Uterus (tissue), 3 donors: ENCODE measurements at regions not wholly inside any gene's neighbourhood (a gene's known extent, or its start where the extent isn't known, plus 50 kb on each side); places are given as distances from the start of the nearest gene placed in this dataset.

Source experiments
- DNase-seq, 2 donors: peaks; one replicate each; pipeline ENCODE4 v3.0.0-alpha.2; 2019 to 2020
- H3K27ac ChIP-seq, 2 donors: fragments of 200-600 bp; sonication (generic); 1 replicate in 1 of 2; 2 replicates in 1 of 2; pipeline ENCODE4 v1.5.1; 2016 to 2018
- H3K27me3 ChIP-seq, 2 donors: fragments of 200-600 bp; sonication (generic); one replicate each; pipeline ENCODE4 v1.5.1; 2018 to 2019; ENCODE audit warnings: control low read depth in 1 of 2
- H3K36me3 ChIP-seq, 2 donors: fragments of 200-600 bp; sonication (generic); one replicate each; pipeline ENCODE4 v1.5.1; 2019; ENCODE audit warnings: control low read depth in 1 of 2
- H3K4me1 ChIP-seq, 2 donors: fragments of 200-600 bp; sonication (generic); one replicate each; pipeline ENCODE4 v1.5.1; 2018 to 2019; ENCODE audit warnings: control low read depth in 1 of 2
- H3K4me3 ChIP-seq, 2 donors: fragments of 200-600 bp; sonication (generic); 1 replicate in 1 of 2; 2 replicates in 1 of 2; pipeline ENCODE4 v1.5.1; 2018 to 2019; ENCODE audit warnings: mild to moderate bottlenecking in 1 of 2
- H3K9me3 ChIP-seq, 2 donors: fragments of 200-600 bp; sonication (generic); one replicate each; pipeline ENCODE4 v1.5.1; 2019; ENCODE audit warnings: control low read depth in 1 of 2
- POLR2A ChIP-seq, 2 donors: fragments of 450-650 bp; IDR thresholded peaks; one replicate each; pipeline ENCODE4 v1.6.1; 2016; ENCODE audit warnings: antibody characterized with exemption in 2 of 2, mild to moderate bottlenecking in 1 of 2, moderate library complexity in 1 of 2
- intact Hi-C: fragments of 100-400 bp; cut with DNase I; formaldehyde crosslinking; loops from one replicate; pipeline ENCODE4 v1.15.1; 2023; ENCODE audit warnings: low total_unique reads
- TF ChIP-seq, protein P1 (sequence below), 4 experiments: fragments of 200-600 bp in 2 of 4; fragments of 450-650 bp in 2 of 4; sonication (generic) in 2 of 4; IDR thresholded peaks; one replicate each; pipeline ENCODE4 v1.5.1; 2016 to 2019; ENCODE audit warnings: antibody characterized with exemption in 4 of 4, mild to moderate bottlenecking in 2 of 4, moderate library complexity in 1 of 4
- donor health status: DM: yes; HTN: yes; CAD: no.

- Histone ChIP-seq H3K27me3 (no peaks in the 10 kb centered on the region), H3K27ac (no peak overlapping the region), H3K36me3 (no peaks in the 10 kb centered on the region), H3K4me1 (no peaks in the 10 kb centered on the region), H3K4me3 (no peak overlapping the region), H3K9me3 (no peaks in the 10 kb centered on the region)
- intact Hi-C loops = no loop called here
- TF ChIP-seq, protein P1, sequence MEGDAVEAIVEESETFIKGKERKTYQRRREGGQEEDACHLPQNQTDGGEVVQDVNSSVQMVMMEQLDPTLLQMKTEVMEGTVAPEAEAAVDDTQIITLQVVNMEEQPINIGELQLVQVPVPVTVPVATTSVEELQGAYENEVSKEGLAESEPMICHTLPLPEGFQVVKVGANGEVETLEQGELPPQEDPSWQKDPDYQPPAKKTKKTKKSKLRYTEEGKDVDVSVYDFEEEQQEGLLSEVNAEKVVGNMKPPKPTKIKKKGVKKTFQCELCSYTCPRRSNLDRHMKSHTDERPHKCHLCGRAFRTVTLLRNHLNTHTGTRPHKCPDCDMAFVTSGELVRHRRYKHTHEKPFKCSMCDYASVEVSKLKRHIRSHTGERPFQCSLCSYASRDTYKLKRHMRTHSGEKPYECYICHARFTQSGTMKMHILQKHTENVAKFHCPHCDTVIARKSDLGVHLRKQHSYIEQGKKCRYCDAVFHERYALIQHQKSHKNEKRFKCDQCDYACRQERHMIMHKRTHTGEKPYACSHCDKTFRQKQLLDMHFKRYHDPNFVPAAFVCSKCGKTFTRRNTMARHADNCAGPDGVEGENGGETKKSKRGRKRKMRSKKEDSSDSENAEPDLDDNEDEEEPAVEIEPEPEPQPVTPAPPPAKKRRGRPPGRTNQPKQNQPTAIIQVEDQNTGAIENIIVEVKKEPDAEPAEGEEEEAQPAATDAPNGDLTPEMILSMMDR (IDR thresholded peaks at IDR 0.05) = no peak
- TF ChIP-seq POLR2A (IDR thresholded peaks at IDR 0.05) = no peak
- no peak for DNase-seq
Observed at GRCh38 chr10:124300735-124301134, 118.0 kb downstream of the OAT start.

DNA sequence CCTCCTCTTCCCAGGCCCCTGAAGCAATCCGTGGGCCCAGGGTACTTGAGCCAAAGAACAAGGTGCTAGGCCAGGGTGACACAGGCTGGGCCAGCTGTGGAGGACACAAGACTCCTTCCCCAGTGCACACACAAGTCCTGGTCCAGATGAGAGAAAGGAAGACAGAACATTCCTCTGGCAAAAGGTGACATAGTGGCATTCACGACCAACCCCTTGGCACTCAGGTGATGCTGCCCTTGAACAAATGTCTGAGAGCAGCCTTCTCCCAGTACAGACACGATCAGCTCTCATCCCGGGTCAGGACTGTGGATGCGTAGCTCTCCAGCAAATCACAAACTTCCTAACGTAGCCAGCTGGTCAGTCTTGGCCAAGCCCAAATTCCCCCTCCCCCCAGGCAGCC is 118.5 kb downstream of the OAT start:
- Histone ChIP-seq H3K36me3 (no peaks in the 10 kb centered on the region), H3K4me1 (no peaks in the 10 kb centered on the region), H3K9me3 (no peaks in the 10 kb centered on the region), H3K27me3 (no peaks in the 10 kb centered on the region), H3K4me3 (no peak overlapping the region), H3K27ac (no peak overlapping the region)
- TF ChIP-seq POLR2A (IDR thresholded peaks at IDR 0.05) = no peak
- TF ChIP-seq, protein P1 (IDR thresholded peaks at IDR 0.05) = no peak
- intact Hi-C loops = no loop called here
- no peak for DNase-seq

DNA sequence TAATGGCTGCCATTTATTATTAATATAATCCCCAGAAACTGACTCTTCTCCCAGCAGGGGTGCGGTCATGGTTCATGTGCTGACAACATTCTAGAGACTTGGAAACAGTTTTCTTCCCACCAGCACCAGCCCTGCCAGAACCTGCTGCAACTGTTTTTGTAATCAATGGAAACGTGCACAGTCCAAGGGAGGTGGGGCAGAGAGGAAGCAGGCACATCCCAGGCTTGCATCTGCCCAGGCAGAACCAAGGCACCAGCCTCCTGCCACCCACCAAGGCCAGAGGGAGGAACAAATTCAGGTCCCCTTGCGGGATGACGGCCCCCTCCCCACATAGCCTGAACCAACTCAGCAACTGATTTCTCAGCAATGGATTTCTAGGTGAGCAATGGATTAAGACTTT is 119.0 kb downstream of the OAT start:
- no peaks in the 10 kb centered on the region for H3K9me3 ChIP-seq
- no peak overlapping the region for H3K27ac ChIP-seq
- H3K4me1 ChIP-seq = no peaks in the 10 kb centered on the region
- no peaks in the 10 kb centered on the region for H3K36me3 ChIP-seq
- no peaks in the 10 kb centered on the region for H3K27me3 ChIP-seq
- intact Hi-C loops = no loop called here
- TF ChIP-seq, protein P1 (IDR thresholded peaks at IDR 0.05) = no peak
- no peak for TF ChIP-seq POLR2A (IDR thresholded peaks at IDR 0.05)
- H3K4me3 ChIP-seq = no peak overlapping the region
- no peak for DNase-seq

GRCh38 chr10:124298891-124299290 is 119.8 kb downstream of the OAT start:
- Histone ChIP-seq H3K4me3 (no peak overlapping the region), H3K27me3 (no peaks in the 10 kb centered on the region), H3K9me3 (no peaks in the 10 kb centered on the region), H3K4me1 (no peaks in the 10 kb centered on the region), H3K36me3 (no peaks in the 10 kb centered on the region), H3K27ac (no peak overlapping the region)
- no peak for TF ChIP-seq POLR2A (IDR thresholded peaks at IDR 0.05)
- TF ChIP-seq, protein P1 (IDR thresholded peaks at IDR 0.05) = no peak
- intact Hi-C loops = no loop called here
- no peak for DNase-seq

GRCh38 chr10:124296813-124297788 is 121.6 kb downstream of the OAT start:
- H3K27ac ChIP-seq = no peak overlapping the region
- no peaks in the 10 kb centered on the region for H3K4me1 ChIP-seq

More at GRCh38 chr10:124296813-124297788, 121.6 kb downstream of the OAT start:
- no peaks in the 10 kb centered on the region for H3K36me3 ChIP-seq
- no peak overlapping the region for H3K4me3 ChIP-seq
- no peak for TF ChIP-seq POLR2A (IDR thresholded peaks at IDR 0.05)
- TF ChIP-seq, protein P1 (IDR thresholded peaks at IDR 0.05) = no peak
- intact Hi-C loops = no loop called here
- H3K9me3 ChIP-seq = no peaks in the 10 kb centered on the region
- no peaks in the 10 kb centered on the region for H3K27me3 ChIP-seq
- DNase-seq = no peak
